Ovary (tissue), 3 donors: ENCODE measurements at regions not wholly inside any gene's neighbourhood (a gene's known extent, or its start where the extent isn't known, plus 50 kb on each side); places are given as distances from the start of the nearest gene placed in this dataset.

ENCODE experiments used
- POLR2A ChIP-seq: fragments of 450-650 bp; IDR thresholded peaks from one replicate; pipeline ENCODE4 v1.6.1; 2017; ENCODE audit warnings: antibody characterized with exemption, mild to moderate bottlenecking, moderate library complexity
- TF ChIP-seq, protein P1 (sequence below), 3 donors: fragments of 450-650 bp in 2 of 3; fragments of 200-600 bp in 1 of 3; IDR thresholded peaks; one replicate each; pipeline versions ENCODE4 v1.5.1 to v1.8.0; 2016 to 2022; ENCODE audit warnings: antibody characterized with exemption in 3 of 3, mild to moderate bottlenecking in 1 of 3
- donor health status: DM: no; HTN: no; CAD: no.

DNA sequence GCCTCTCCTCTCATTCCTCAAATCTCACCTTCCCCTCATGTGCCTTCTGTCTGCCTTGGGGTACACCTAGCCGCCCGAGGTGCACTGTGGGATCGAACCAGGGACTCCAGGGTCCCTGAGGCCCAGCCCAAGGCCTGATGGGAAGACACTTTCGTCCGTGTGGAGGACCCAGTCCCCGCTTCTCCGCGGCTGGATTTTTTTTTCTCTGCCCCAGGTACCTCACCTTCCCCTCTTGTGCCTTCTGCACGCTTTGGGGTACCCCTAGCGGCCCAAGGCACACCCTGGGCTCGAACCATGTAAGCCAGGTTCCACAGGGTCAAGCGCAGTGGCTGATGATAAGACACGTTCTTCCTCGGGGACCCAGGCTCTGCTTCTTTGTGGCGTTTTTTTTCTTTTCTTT is 530.7 kb downstream of the CWH43 start:
- TF ChIP-seq POLR2A, result no peak
- TF ChIP-seq, protein P1, sequence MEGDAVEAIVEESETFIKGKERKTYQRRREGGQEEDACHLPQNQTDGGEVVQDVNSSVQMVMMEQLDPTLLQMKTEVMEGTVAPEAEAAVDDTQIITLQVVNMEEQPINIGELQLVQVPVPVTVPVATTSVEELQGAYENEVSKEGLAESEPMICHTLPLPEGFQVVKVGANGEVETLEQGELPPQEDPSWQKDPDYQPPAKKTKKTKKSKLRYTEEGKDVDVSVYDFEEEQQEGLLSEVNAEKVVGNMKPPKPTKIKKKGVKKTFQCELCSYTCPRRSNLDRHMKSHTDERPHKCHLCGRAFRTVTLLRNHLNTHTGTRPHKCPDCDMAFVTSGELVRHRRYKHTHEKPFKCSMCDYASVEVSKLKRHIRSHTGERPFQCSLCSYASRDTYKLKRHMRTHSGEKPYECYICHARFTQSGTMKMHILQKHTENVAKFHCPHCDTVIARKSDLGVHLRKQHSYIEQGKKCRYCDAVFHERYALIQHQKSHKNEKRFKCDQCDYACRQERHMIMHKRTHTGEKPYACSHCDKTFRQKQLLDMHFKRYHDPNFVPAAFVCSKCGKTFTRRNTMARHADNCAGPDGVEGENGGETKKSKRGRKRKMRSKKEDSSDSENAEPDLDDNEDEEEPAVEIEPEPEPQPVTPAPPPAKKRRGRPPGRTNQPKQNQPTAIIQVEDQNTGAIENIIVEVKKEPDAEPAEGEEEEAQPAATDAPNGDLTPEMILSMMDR (IDR thresholded peaks at IDR 0.05), result no peak
